Glomerular visceral epithelial cell (primary cell): ENCODE measurements at regions not wholly inside any gene's neighbourhood (a gene's known extent, or its start where the extent isn't known, plus 50 kb on each side); places are given as distances from the start of the nearest gene placed in this dataset.
"Not testable (repeated sequence)": the region's sequence is repeated elsewhere in the genome, so short reads cannot be mapped to it uniquely, and the experiment has no call there.

Source experiments
- DNase-seq: peaks from one replicate; pipeline ENCODE4 v3.0.0-alpha.2; 2016; ENCODE audit errors: extremely low spot score

- no peak for DNase-seq
These were observed 221.4 kb upstream of the ST6GAL2 start for GRCh38 chr2:107107351-107107750.

GRCh38 chr2:107108556-107108955 is 222.6 kb upstream of the ST6GAL2 start:
- DNase-seq = peak; percentile 50

DNA sequence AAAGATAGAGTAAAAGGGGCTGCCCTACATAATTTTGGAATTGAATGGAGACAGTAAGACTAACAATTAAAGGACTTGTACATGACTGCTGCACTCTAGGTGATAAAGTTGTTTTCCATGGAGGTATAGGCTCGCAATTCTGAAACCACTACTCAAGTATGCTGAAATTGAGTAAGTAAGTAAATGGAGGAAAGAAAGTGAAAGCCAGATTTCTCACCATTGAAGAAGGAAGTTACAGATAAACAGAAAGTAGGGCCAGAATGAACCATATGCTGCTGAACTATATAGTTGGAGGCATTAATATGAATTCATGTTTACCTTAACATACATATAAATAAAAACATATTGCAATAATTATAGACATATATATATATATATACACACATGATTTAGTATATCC is 225.7 kb upstream of the ST6GAL2 start:
- DNase-seq = no peak

DNA sequence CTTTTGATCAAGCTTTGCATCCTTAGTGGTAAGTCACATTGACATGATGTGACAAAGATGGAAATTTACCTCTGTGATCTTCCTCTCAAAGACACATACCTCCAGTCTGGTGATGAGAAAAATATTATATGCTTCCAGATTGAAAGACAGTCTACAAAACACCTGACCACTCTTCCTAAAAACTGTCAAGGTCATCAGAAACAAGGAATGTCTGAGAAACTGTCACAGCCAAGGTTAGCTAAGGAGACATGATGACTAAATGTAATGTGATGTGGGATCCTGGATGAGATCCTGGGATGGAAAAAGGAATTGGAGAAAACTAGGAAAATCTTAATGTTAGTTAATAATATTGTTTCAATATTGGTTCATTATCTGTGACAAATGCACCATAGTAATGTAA is 226.6 kb upstream of the ST6GAL2 start:
- DNase-seq = no peak

GRCh38 chr2:107128381-107128780 is 242.4 kb upstream of the ST6GAL2 start:
- no peak for DNase-seq

DNA sequence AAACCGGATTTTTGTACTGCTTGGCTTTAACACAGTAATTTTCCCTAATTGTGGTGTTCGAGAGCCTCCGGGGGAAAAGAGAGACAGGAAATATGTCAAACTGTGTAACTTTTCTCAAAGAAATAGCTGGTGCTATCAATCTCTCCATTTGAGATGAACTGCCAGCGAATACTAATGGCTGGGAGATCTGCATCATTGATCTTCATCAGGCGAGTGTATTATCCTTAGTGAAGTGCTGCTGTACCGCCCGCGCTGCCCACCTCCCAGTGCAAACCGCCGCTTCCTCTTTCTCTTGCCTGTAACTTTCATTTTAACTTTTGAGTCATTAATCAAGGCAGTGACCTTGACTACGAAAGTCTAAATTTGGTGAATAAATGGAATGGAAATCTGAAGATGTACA is 246.1 kb upstream of the ST6GAL2 start:
- no peak for DNase-seq

GRCh38 chr2:107132746-107133145 is 246.8 kb upstream of the ST6GAL2 start:
- DNase-seq = no peak

GRCh38 chr2:107133412-107133811 is 247.4 kb upstream of the ST6GAL2 start:
- no peak for DNase-seq

- no peak for DNase-seq
These were observed 250.8 kb upstream of the ST6GAL2 start for GRCh38 chr2:107136733-107137132.

DNA sequence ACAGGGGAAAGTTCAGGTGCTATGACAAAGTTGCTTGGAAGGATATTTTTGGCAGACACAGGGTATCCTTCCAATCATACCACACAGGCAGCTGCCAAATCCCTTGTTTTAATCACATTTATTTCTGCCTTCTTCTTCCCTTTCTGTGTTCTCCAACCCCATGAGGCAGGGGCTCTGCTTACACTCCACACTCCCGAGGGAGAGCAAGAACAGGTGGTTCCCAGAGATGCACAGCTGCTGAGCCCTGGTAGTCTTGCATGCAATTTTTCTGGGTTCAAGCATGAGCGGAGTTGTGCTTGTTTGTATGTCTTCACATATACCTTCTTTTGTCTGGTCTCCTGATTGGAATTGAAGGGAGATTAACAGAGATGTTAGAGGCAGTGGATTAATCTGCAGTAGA is 251.7 kb upstream of the ST6GAL2 start:
- no peak for DNase-seq

DNA sequence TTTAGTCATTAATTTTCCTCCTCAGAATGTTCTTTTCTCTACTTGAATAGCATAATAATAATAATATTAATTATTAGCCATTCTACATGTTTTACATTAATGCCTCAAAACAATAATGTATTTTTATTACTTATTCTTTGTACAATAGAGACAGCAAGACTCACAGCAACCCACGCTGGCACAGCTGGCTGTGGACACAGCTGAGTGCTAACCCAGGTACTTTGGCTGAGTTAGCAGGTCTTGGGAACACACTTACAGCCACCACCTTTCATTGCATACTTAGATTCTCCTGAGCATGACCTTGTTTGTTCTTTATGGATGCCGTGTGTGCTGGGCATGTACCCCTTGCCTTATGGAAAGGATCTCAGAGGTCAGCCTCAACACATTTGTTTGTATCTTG is 260.2 kb upstream of the ST6GAL2 start:
- DNase-seq = no peak

DNA sequence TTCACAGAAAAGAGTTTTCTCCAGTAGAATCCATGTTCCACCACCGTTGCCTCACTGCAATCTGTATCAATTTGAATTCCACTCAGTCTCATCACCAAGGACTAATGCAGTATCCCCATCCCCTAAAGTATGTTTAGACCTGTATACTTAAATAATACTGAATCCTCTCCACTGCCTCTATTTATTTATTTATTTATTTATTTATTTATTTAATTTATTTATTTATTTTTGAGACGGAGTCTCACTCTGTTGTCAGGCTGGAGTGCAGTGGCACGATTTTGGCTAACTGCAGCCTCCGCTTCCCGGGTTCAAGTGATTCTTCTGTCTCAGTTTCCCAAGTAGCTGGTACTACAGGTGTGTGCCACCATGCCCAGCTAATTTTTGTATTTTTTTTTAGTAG is 260.7 kb upstream of the ST6GAL2 start:
- not testable (repeated sequence) for DNase-seq

DNA sequence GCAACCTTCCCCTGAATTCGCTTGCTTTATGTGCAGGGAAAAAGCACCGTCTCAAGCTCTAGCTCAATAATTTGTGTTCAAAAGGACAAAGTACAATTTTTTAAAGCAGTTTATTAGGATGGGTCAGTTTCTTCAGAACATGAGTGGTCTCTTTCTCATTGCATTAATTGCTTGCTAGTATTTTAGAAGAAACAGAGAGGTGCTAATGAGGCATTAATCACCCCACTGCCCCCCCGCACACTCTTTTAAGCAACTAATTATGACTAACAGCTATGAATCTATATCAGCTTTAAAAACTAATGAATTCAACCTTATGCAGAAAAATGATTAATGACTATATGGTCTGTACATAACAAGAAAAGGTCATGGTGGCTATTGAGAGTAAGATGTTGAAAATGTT is 262.1 kb upstream of the ST6GAL2 start:
- DNase-seq = no peak

- DNase-seq = no peak
These were observed 262.5 kb upstream of the ST6GAL2 start for GRCh38 chr2:107148496-107148895.

DNA sequence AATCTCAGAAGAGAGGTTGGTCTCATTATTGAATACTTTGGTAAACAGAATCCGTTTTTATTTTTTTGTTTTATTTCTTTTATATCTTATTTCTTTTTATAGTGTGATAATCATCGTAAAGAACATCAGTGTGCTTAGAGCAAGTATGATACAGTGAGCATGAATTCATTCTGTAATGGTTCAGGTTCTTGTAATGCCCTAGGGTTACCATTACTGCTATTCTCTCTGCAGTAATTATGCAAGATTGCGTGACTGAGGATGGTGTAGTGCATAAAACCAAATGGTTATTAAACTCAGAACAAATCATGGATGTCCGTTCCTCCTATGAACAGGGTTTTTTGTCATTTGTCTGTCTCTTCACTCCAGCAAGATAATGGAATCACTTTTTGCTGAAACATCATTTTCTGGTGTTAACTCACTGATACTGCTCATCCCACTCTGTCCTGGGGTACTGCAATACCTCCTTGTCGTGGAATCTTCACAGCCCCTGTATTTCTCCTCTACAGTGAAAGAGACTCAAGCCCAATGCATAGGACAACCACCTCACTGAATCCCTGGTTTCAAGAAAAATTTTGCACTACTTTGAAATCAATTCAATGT is 274.8 kb upstream of the ST6GAL2 start:
- DNase-seq = no peak

DNA sequence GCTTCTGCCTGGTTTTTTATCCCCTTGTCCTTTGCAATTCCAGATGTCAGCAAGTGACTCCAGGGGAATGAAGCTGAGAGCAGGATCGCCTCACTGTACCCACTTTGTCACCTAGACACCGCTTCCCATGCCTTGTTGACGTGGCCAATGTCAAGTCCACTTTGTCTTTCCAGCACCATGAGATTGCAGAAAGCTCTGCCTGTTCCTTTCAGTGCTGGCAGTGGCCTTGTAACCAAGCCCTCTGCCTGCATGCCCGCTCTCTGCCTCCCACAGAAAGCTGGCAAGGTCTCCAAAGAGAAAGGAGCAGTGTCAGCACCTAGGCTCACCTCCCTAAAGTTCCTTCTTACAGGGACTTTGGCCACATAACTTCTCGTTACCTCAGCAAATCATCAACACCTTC is 282.2 kb upstream of the ST6GAL2 start:
- DNase-seq = no peak

GRCh38 chr2:107174171-107174570 is 288.2 kb upstream of the ST6GAL2 start:
- no peak for DNase-seq

- DNase-seq = no peak
These were observed 297.0 kb upstream of the ST6GAL2 start for GRCh38 chr2:107182981-107183380.

DNA sequence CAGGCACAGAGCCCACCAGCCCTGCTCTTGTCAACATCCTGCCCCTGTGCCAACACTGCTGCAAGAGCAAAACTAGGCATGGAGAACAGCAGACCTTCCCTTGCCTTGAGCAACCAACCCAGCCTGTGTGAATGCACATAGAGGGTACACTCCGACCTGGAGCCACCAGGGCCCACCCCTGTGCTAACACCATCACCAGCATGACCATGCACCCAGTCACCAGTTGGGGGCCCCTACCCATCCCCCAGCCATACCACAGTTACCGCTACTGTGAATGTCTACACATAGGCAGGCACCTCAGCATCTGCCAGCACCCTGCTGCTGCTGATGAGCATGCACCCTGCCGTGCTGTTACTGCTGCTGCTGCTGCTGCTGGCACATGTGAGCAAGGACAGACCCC is 301.9 kb upstream of the ST6GAL2 start:
- no peak for DNase-seq

- DNase-seq = no peak
These were observed 309.7 kb upstream of the ST6GAL2 start for GRCh38 chr2:107195631-107196030.

DNA sequence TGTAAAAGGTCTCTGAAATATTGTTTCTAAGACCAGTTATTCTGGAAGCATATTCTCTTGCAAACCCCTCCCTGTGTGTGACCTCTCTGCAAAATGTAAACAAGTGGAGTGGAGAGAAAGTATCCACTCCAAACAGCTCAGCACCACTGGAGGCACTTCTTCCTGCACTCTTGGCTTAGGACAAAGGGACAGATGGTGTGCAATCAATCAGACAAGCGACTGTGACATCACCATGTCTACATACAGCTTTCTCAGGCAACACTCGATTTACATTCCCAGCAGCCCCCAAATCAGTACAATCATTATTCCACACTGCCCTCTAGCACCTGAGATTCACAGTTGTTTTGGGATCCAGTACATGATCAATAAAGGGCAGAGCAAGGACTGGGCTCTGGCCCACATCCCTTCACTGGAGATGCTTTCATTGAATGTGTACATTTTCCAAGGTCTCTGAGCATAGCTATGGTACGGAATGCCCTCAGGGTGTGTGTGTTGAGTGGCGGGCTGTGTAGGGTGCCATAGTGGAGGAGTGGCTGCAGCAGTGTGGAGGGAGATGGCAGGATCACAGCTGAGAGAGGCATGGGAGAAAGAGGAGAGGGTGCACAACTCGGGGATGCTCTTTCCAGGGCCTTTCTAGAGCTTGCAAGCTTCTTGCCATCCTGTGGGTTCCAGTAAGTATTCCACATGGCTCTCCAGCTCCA is 311.8 kb upstream of the ST6GAL2 start:
- DNase-seq = no peak

DNA sequence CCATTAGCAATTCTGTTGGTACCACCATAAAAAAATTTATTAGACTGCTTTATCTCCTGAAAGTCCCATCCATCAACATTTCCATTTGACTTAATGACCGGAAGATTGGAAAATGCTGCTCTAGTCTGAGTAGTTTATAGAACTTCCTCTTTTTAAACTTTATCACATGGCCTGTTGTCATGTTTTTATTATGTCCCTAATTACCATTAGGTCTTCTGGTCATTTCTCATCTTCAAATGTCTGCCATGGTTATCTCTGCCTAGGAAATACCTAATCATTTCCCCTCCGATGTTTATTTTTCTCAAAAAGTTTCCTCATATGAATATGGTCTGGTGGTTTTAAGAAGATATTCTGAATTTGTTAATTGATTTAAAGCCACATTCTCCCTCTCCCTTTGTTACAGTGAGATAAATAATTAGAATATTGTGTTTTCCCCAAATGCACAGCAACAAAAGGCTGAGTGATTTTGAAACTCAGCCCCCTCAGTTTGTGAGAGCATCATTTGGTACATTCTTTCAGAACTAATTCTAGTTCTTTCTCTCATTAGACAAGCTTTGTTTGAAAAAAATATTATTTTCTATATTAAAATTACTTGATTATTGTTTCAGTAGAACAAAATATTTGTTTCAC is 317.1 kb upstream of the ST6GAL2 start:
- no peak for DNase-seq
